NCI-H774 (cell line): ENCODE measurements at regions not wholly inside any gene's neighbourhood (a gene's known extent, or its start where the extent isn't known, plus 50 kb on each side); places are given as distances from the start of the nearest gene placed in this dataset.

Source experiments
- DNase-seq: peaks from one replicate; lab custom pipeline; 2025; lab: John Stamatoyannopoulos, UW

DNA sequence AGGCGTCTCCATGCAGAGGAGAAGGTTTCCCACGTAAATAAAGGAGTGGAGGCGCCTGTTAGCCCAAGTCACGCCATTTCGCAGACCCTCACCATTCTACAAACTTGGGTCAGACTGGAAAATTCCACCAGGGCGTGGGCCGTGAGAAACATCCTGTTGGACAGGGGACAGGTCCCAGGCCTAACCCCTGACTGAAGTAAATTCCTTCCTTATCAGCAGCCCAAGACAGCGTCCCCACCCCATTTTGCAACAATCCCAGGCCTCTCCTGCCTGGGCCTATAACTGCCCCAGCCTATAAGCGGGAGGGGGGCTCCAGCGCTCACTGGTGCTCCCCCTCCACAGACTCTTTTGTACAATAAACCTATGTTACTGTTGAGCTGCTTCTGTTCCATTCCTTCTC lies 57.3 kb upstream of the CBLN2 start:
- DNase-seq = no peak
